ENCODE measurements at regions not wholly inside any gene's neighbourhood (a gene's known extent, or its start where the extent isn't known, plus 50 kb on each side); places are given as distances from the start of the nearest gene placed in this dataset.

DNA sequence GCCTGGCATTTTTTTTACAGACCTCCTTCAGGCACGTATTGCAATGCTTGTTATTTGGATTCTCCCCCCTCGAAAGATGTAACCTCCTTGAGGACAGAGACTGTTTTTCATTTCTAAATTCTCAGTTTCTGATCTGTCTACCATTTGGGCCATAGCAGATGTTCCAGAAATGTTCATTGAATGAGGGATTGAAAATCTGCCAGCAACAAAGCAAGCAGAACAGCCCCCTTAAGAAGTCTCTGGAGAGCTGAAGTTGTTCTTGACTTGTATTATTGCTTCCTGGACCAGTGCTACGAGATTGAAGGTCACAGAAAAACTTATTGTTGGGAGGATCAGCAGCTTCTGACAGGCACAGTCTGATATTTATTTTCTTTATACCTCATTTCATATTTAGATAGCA lies 355.5 kb downstream of the EPHA4 start:
- no peaks in the 10 kb centered on the region for H3K4me1 ChIP-seq (ENCODE audit: control insufficient read depth, insufficient read depth, low read length)
- H3K27ac ChIP-seq (ENCODE audit: low read length): no peak overlapping the region
- no peak for DNase-seq (ENCODE audit: low read depth, low spot score)
- no peak overlapping the region for H3K4me3 ChIP-seq (ENCODE audit: low read length)
- no peaks in the 10 kb centered on the region; the same call in 1 of the 2 replicates for H3K9me3 ChIP-seq (ENCODE audit: control insufficient read depth, insufficient read depth, low read length)
- H3K36me3 ChIP-seq (ENCODE audit: control insufficient read depth, insufficient read depth, low read length): no peaks in the 10 kb centered on the region
- no peaks in the 10 kb centered on the region for H3K27me3 ChIP-seq (ENCODE audit: control insufficient read depth, insufficient read depth, low read length)
- no CpG with 5 or more reads among the region's 3 CpGs for WGBS (ENCODE audit: insufficient coverage, insufficient read length)

DNA sequence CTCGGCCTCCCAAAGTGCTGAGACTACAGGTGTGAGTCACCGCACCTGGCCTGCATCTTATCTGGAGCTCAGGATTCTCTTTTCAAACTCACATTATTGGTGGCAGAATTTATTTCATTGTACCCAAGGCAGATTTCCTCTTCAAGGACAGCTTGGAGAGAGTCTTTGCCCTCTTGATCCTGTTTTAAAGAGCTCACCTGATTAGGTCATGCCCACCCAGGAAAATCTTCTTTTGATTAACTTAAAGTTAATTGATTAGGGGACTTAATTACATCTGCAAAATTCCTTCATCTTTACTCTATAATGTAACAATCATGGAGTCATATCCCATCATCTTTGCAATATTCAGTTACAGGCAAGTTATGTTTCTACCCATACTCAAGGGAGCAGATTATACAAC lies 346.4 kb downstream of the EPHA4 start:
- H3K36me3 ChIP-seq (ENCODE audit: control insufficient read depth, insufficient read depth, low read length): no peaks in the 10 kb centered on the region
- WGBS (ENCODE audit: insufficient coverage, insufficient read length): no CpG with 5 or more reads among the region's 2 CpGs
- DNase-seq (ENCODE audit: low read depth, low spot score): no peak
- H3K4me1 ChIP-seq (ENCODE audit: control insufficient read depth, insufficient read depth, low read length): no peaks in the 10 kb centered on the region
- H3K27me3 ChIP-seq (ENCODE audit: control insufficient read depth, insufficient read depth, low read length): no peaks in the 10 kb centered on the region
- no peaks in the 10 kb centered on the region; the same call in 1 of the 2 replicates for H3K9me3 ChIP-seq (ENCODE audit: control insufficient read depth, insufficient read depth, low read length)
- no peak overlapping the region for H3K27ac ChIP-seq (ENCODE audit: low read length)
- no peak overlapping the region for H3K4me3 ChIP-seq (ENCODE audit: low read length)

DNA sequence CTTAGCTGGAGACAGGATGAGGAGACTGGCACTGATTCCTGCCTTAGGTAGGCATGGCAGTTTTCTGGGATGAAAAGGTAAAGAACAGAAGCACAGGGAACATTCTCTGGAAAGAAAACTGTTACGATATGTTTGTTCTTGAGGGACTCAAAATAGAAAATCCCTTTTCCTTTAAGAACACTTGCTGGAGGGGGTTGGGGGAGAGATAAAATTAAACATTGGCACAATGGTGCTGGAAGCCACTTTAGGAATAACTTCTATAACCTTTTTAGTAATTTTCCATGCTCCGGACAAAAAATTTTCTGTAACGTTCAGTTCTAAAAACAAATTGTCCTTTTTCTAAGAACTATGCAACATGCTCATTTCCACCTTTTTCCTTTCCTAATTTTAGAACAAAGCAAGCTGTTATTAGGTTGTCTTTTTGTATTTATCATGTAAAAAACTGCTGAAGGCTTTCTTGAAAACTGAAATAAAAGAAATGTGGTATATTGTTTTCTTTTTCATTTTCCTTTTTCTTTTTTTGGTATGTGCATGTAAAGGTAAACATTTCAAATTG lies 343.8 kb downstream of the EPHA4 start:
- no peak for DNase-seq (ENCODE audit: low read depth, low spot score)
- no peaks in the 10 kb centered on the region for H3K27me3 ChIP-seq (ENCODE audit: control insufficient read depth, insufficient read depth, low read length)

DNA sequence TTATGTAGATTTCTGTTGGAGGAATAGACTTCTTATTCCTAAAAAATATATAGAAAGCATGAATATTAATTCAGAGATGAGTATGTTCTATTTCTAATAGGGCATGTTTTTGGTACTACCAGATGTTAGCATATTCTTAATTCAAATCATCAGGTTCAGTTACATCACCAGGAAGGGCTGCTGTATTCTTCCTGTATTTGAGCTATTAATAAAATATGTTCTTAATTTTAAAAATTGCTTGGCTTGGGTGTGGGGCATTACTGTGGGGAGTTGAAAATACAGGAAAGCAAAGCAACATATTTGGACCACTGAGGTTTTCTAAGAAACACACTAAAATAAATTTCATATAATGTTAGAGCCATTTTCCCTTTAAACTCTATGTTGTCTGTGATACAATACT lies 343.0 kb downstream of the EPHA4 start:
- H3K36me3 ChIP-seq (ENCODE audit: control insufficient read depth, insufficient read depth, low read length): no peaks in the 10 kb centered on the region
- no peaks in the 10 kb centered on the region for H3K4me1 ChIP-seq (ENCODE audit: control insufficient read depth, insufficient read depth, low read length)
- no peak overlapping the region for H3K4me3 ChIP-seq (ENCODE audit: low read length)
- no peak overlapping the region for H3K27ac ChIP-seq (ENCODE audit: low read length)
- H3K27me3 ChIP-seq (ENCODE audit: control insufficient read depth, insufficient read depth, low read length): no peaks in the 10 kb centered on the region
- DNase-seq (ENCODE audit: low read depth, low spot score): no peak
- no peaks in the 10 kb centered on the region for H3K9me3 ChIP-seq (ENCODE audit: control insufficient read depth, insufficient read depth, low read length)

More for the DNA sequence above, 343.8 kb downstream of the EPHA4 start:
- no peak overlapping the region for H3K4me3 ChIP-seq (ENCODE audit: low read length)
- no peaks in the 10 kb centered on the region for H3K9me3 ChIP-seq (ENCODE audit: control insufficient read depth, insufficient read depth, low read length)
- H3K36me3 ChIP-seq (ENCODE audit: control insufficient read depth, insufficient read depth, low read length): no peaks in the 10 kb centered on the region
- no CpG with 5 or more reads among the region's 3 CpGs for WGBS (ENCODE audit: insufficient coverage, insufficient read length)
- H3K4me1 ChIP-seq (ENCODE audit: control insufficient read depth, insufficient read depth, low read length): no peaks in the 10 kb centered on the region
- no peak overlapping the region for H3K27ac ChIP-seq (ENCODE audit: low read length)

DNA sequence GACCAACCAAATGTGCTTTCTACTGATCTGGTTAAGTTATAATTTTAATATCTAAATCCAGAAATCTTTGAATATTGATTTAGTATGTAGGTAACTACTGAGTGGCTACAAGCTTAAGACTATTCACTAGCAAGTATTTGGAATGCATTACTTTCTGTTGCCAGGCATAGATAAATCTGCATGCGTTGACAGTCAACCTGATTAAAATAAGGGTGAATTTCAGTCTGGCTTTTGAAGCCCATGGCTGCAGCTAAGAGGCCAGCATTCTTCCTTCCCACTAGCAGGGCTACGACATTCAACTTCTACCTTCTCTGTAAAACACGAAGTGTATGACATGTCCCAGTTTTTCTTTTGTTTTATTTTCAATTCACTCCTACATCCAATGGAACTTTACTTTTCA lies 340.6 kb downstream of the EPHA4 start:
- Histone ChIP-seq H3K9me3 (ENCODE audit: control insufficient read depth, insufficient read depth, low read length) (no peaks in the 10 kb centered on the region), H3K36me3 (ENCODE audit: control insufficient read depth, insufficient read depth, low read length) (no peaks in the 10 kb centered on the region), H3K27me3 (ENCODE audit: control insufficient read depth, insufficient read depth, low read length) (no peaks in the 10 kb centered on the region), H3K4me3 (ENCODE audit: low read length) (no peak overlapping the region), H3K27ac (ENCODE audit: low read length) (no peak overlapping the region), H3K4me1 (ENCODE audit: control insufficient read depth, insufficient read depth, low read length) (no peaks in the 10 kb centered on the region)
- no CpG with 5 or more reads among the region's 3 CpGs for WGBS (ENCODE audit: insufficient coverage, insufficient read length)
- DNase-seq (ENCODE audit: low read depth, low spot score): no peak

DNA sequence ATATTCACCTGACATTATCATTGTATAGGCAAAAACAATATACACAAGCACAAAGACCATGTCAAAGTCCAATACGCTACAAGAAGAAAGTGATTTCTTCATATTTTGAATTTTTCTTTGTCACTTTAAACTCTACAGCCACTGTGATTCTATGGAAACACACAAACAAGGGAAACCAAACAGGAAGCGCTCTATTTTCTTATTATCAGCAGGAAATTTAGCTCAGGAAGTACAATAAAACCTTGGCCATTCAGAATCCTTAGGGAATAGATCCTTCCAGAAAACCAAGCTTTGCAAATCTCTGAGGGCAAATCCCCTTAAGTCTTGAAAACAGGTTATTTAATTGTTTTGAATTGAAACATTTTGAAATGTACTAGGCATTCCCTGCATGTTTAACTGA lies 336.2 kb downstream of the EPHA4 start:
- Histone ChIP-seq H3K4me3 (ENCODE audit: low read length) (no peak overlapping the region), H3K27me3 (ENCODE audit: control insufficient read depth, insufficient read depth, low read length) (no peaks in the 10 kb centered on the region), H3K27ac (ENCODE audit: low read length) (no peak overlapping the region), H3K4me1 (ENCODE audit: control insufficient read depth, insufficient read depth, low read length) (no peaks in the 10 kb centered on the region), H3K36me3 (ENCODE audit: control insufficient read depth, insufficient read depth, low read length) (no peaks in the 10 kb centered on the region), H3K9me3 (ENCODE audit: control insufficient read depth, insufficient read depth, low read length) (no peaks in the 10 kb centered on the region)
- no CpG with 5 or more reads among the region's 2 CpGs for WGBS (ENCODE audit: insufficient coverage, insufficient read length)
- DNase-seq (ENCODE audit: low read depth, low spot score): no peak

DNA sequence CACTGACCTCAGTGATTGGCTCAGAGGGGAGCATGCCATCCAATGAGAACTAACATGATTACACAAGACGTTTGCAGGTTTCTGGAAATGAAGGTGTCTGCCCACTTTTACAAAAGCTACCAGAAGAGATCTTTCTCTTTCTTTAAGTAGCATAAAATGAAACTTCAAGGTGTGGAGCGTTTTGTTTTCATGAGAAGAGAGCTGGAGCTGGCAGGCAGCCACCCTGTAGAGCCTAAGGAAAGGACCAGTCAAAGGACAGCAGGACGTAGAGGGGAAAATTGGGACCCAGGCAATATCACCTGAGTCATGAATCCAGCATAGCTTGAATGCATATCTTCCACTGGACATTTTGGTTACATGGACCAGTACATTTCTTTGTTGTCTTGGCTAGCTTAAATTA lies 331.0 kb downstream of the EPHA4 start:
- Histone ChIP-seq H3K4me1 (ENCODE audit: control insufficient read depth, insufficient read depth, low read length) (no peaks in the 10 kb centered on the region), H3K36me3 (ENCODE audit: control insufficient read depth, insufficient read depth, low read length) (no peaks in the 10 kb centered on the region), H3K27ac (ENCODE audit: low read length) (no peak overlapping the region), H3K9me3 (ENCODE audit: control insufficient read depth, insufficient read depth, low read length) (no peaks in the 10 kb centered on the region), H3K27me3 (ENCODE audit: control insufficient read depth, insufficient read depth, low read length) (no peaks in the 10 kb centered on the region), H3K4me3 (ENCODE audit: low read length) (no peak overlapping the region)
- DNase-seq (ENCODE audit: low read depth, low spot score): no peak
- no CpG with 5 or more reads among the region's 3 CpGs for WGBS (ENCODE audit: insufficient coverage, insufficient read length)

DNA sequence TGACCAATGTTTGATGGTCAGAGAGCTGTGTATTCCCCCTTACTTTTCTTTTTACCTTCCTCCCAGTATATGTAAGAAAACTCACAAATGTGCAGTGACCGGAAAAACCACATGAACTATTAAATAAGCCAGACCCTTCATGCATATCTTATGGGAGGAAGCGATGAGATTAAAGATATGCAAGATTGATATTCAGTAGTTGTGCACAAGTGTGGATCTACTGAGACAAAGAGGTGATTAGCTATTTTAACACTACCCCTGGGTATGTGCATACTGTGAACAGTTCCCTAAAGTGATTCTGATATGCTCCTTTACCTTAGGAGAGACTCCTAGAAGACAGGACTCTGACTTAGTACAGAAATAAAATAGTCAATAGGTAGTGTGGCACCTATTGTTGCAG lies 328.3 kb downstream of the EPHA4 start:
- DNase-seq (ENCODE audit: low read depth, low spot score): no peak
- WGBS (ENCODE audit: insufficient coverage, insufficient read length): no CpG with 5 or more reads among the region's 2 CpGs

DNA sequence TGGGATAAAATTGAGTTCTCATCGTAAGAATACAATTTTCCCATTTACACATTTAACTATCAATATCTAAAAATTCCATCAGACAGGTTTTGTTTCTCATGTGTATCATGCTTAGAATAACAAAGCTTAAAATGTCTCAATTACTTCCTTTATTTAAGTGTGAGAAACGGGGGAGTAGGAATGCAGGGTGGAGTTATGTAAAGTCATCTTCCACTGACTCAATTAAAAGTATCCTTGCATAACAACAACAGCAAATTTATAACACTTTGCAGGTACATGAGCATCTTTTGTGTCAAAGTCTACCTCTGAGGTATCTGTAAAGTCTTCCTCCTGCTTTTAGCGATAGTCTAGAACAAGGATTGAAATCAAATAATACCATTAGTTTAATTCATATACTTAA lies 327.1 kb downstream of the EPHA4 start:
- Histone ChIP-seq H3K4me3 (ENCODE audit: low read length) (no peak overlapping the region), H3K9me3 (ENCODE audit: control insufficient read depth, insufficient read depth, low read length) (no peaks in the 10 kb centered on the region), H3K27me3 (ENCODE audit: control insufficient read depth, insufficient read depth, low read length) (no peaks in the 10 kb centered on the region), H3K4me1 (ENCODE audit: control insufficient read depth, insufficient read depth, low read length) (no peaks in the 10 kb centered on the region), H3K27ac (ENCODE audit: low read length) (no peak overlapping the region), H3K36me3 (ENCODE audit: control insufficient read depth, insufficient read depth, low read length) (no peaks in the 10 kb centered on the region)
- no CpG with 5 or more reads among the region's 3 CpGs for WGBS (ENCODE audit: insufficient coverage, insufficient read length)
- no peak for DNase-seq (ENCODE audit: low read depth, low spot score)

More for the DNA sequence above, 328.3 kb downstream of the EPHA4 start:
- H3K36me3 ChIP-seq (ENCODE audit: control insufficient read depth, insufficient read depth, low read length): no peaks in the 10 kb centered on the region
- no peaks in the 10 kb centered on the region for H3K9me3 ChIP-seq (ENCODE audit: control insufficient read depth, insufficient read depth, low read length)
- no peak overlapping the region for H3K27ac ChIP-seq (ENCODE audit: low read length)
- no peaks in the 10 kb centered on the region for H3K4me1 ChIP-seq (ENCODE audit: control insufficient read depth, insufficient read depth, low read length)
- H3K4me3 ChIP-seq (ENCODE audit: low read length): no peak overlapping the region
- H3K27me3 ChIP-seq (ENCODE audit: control insufficient read depth, insufficient read depth, low read length): no peaks in the 10 kb centered on the region

DNA sequence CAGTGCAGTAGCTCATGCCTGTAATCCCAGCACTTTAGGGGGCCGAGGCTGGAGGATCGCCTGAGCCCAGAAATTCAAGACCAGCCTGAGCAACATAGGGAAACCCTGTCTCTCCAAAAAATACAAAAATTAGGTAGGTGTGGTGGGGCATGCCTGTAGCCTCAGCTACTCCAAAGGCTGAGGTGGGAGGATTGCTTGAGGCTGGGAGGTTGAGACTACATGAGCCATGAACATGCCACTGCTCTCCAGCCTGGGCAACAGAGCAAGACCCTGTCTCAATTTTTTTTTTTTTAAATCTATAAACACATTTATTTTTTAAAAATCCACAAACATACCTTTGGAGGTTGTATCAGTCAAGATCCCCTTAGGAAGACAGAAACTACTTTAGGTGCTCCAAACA lies 326.3 kb downstream of the EPHA4 start:
- Histone ChIP-seq H3K36me3 (ENCODE audit: control insufficient read depth, insufficient read depth, low read length) (no peaks in the 10 kb centered on the region), H3K27ac (ENCODE audit: low read length) (no peak overlapping the region), H3K4me1 (ENCODE audit: control insufficient read depth, insufficient read depth, low read length) (no peaks in the 10 kb centered on the region), H3K4me3 (ENCODE audit: low read length) (no peak overlapping the region), H3K27me3 (ENCODE audit: control insufficient read depth, insufficient read depth, low read length) (no peaks in the 10 kb centered on the region), H3K9me3 (ENCODE audit: control insufficient read depth, insufficient read depth, low read length) (no peaks in the 10 kb centered on the region)
- whole genome bisulfite sequencing (ENCODE audit: insufficient coverage, insufficient read length): no CpG with 5 or more reads among the region's 2 CpGs
- no peak for DNase-seq (ENCODE audit: low read depth, low spot score)

DNA sequence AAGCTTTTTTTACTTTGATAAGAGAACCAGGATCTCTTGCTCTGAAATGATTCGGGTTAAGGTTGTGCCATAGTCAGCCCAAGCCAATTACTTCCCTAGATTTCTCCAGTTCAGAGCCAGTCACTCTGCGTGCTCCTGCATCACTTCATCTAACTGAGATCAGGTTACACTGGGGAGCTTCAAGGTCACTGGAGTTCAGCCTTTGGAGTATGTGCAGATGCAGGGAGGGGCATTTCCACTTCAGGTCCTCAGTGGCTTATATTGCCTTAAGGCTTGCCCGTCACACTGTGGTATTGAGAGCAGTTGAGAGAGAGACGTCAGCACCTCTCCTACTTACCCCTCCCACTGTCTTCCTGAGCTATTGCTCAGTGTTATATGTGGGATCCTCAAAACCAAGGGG lies 317.8 kb downstream of the EPHA4 start:
- Histone ChIP-seq H3K4me3 (ENCODE audit: low read length) (no peak overlapping the region), H3K27me3 (ENCODE audit: control insufficient read depth, insufficient read depth, low read length) (no peaks in the 10 kb centered on the region), H3K27ac (ENCODE audit: low read length) (no peak overlapping the region), H3K36me3 (ENCODE audit: control insufficient read depth, insufficient read depth, low read length) (no peaks in the 10 kb centered on the region), H3K4me1 (ENCODE audit: control insufficient read depth, insufficient read depth, low read length) (peaks cover 2% of the 10 kb centered on the region; the same call in 1 of the 2 replicates), H3K9me3 (ENCODE audit: control insufficient read depth, insufficient read depth, low read length) (no peaks in the 10 kb centered on the region)
- WGBS (ENCODE audit: insufficient coverage, insufficient read length): no CpG with 5 or more reads among the region's 4 CpGs
- no peak for DNase-seq (ENCODE audit: low read depth, low spot score)
